ENCODE measurements at regions not wholly inside any gene's neighbourhood (a gene's known extent, or its start where the extent isn't known, plus 50 kb on each side); places are given as distances from the start of the nearest gene placed in this dataset.
"Not testable (repeated sequence)": the region's sequence is repeated elsewhere in the genome, so short reads cannot be mapped to it uniquely, and the experiment has no call there.

GRCh38 chr22:10526079-10526478 lies 5001.9 kb upstream of the OR11H1 start:
- not testable (repeated sequence) for H3K27ac ChIP-seq (ENCODE audit: low read depth, low read length); H3K4me1 ChIP-seq (ENCODE audit: control insufficient read depth in 1 of 2, insufficient read depth in 2 of 2, low read length in 2 of 2); H3K9me3 ChIP-seq (ENCODE audit: control insufficient read depth in 1 of 2, low read length in 2 of 2); H3K27me3 ChIP-seq (ENCODE audit: control insufficient read depth in 1 of 2, insufficient read depth in 2 of 2, low read length in 2 of 2); H3K36me3 ChIP-seq (ENCODE audit: control insufficient read depth in 1 of 2, insufficient read depth in 2 of 2, low read length in 2 of 2); H3K9ac ChIP-seq (ENCODE audit: low read depth in 1 of 2, low read length in 2 of 2); H3K4me3 ChIP-seq (ENCODE audit: low read depth in 1 of 2, low read length in 2 of 2)

GRCh38 chr22:10531141-10531540 lies 4996.9 kb upstream of the OR11H1 start:
- not testable (repeated sequence) for H3K4me3 ChIP-seq (ENCODE audit: low read depth in 1 of 2, low read length in 2 of 2); H3K27ac ChIP-seq (ENCODE audit: low read depth, low read length); H3K36me3 ChIP-seq (ENCODE audit: control insufficient read depth in 1 of 2, insufficient read depth in 2 of 2, low read length in 2 of 2); H3K9me3 ChIP-seq (ENCODE audit: control insufficient read depth in 1 of 2, low read length in 2 of 2); H3K27me3 ChIP-seq (ENCODE audit: control insufficient read depth in 1 of 2, insufficient read depth in 2 of 2, low read length in 2 of 2); H3K4me1 ChIP-seq (ENCODE audit: control insufficient read depth in 1 of 2, insufficient read depth in 2 of 2, low read length in 2 of 2); H3K9ac ChIP-seq (ENCODE audit: low read depth in 1 of 2, low read length in 2 of 2)

- not testable (repeated sequence) for H3K9me3 ChIP-seq (ENCODE audit: control insufficient read depth in 1 of 2, low read length in 2 of 2)
Measured at GRCh38 chr22:10572531-10572930, 4955.5 kb upstream of the OR11H1 start.

GRCh38 chr22:10601071-10601470 lies 4926.9 kb upstream of the OR11H1 start:
- not testable (repeated sequence) for H3K9ac ChIP-seq (ENCODE audit: low read depth in 1 of 2, low read length in 2 of 2); H3K4me1 ChIP-seq (ENCODE audit: control insufficient read depth in 1 of 2, insufficient read depth in 2 of 2, low read length in 2 of 2); H3K9me3 ChIP-seq (ENCODE audit: control insufficient read depth in 1 of 2, low read length in 2 of 2); H3K27ac ChIP-seq (ENCODE audit: low read depth, low read length); H3K27me3 ChIP-seq (ENCODE audit: control insufficient read depth in 1 of 2, insufficient read depth in 2 of 2, low read length in 2 of 2); H3K4me3 ChIP-seq (ENCODE audit: low read depth in 1 of 2, low read length in 2 of 2); H3K36me3 ChIP-seq (ENCODE audit: control insufficient read depth in 1 of 2, insufficient read depth in 2 of 2, low read length in 2 of 2)

More at GRCh38 chr22:10572531-10572930, 4955.5 kb upstream of the OR11H1 start:
- H3K9ac ChIP-seq (ENCODE audit: low read depth in 1 of 2, low read length in 2 of 2); H3K4me3 ChIP-seq (ENCODE audit: low read depth in 1 of 2, low read length in 2 of 2); H3K27ac ChIP-seq (ENCODE audit: low read depth, low read length); H3K36me3 ChIP-seq (ENCODE audit: control insufficient read depth in 1 of 2, insufficient read depth in 2 of 2, low read length in 2 of 2); H3K4me1 ChIP-seq (ENCODE audit: control insufficient read depth in 1 of 2, insufficient read depth in 2 of 2, low read length in 2 of 2); H3K27me3 ChIP-seq (ENCODE audit: control insufficient read depth in 1 of 2, insufficient read depth in 2 of 2, low read length in 2 of 2): not testable (repeated sequence)

GRCh38 chr22:10631961-10632360 lies 4896.0 kb upstream of the OR11H1 start:
- not testable (repeated sequence) for H3K4me1 ChIP-seq (ENCODE audit: control insufficient read depth in 1 of 2, insufficient read depth in 2 of 2, low read length in 2 of 2); H3K4me3 ChIP-seq (ENCODE audit: low read depth in 1 of 2, low read length in 2 of 2); H3K27me3 ChIP-seq (ENCODE audit: control insufficient read depth in 1 of 2, insufficient read depth in 2 of 2, low read length in 2 of 2); H3K9ac ChIP-seq (ENCODE audit: low read depth in 1 of 2, low read length in 2 of 2); H3K36me3 ChIP-seq (ENCODE audit: control insufficient read depth in 1 of 2, insufficient read depth in 2 of 2, low read length in 2 of 2); H3K27ac ChIP-seq (ENCODE audit: low read depth, low read length); H3K9me3 ChIP-seq (ENCODE audit: control insufficient read depth in 1 of 2, low read length in 2 of 2)

- not testable (repeated sequence) for H3K27me3 ChIP-seq (ENCODE audit: control insufficient read depth in 1 of 2, insufficient read depth in 2 of 2, low read length in 2 of 2); H3K4me3 ChIP-seq (ENCODE audit: low read depth in 1 of 2, low read length in 2 of 2); H3K36me3 ChIP-seq (ENCODE audit: control insufficient read depth in 1 of 2, insufficient read depth in 2 of 2, low read length in 2 of 2); H3K4me1 ChIP-seq (ENCODE audit: control insufficient read depth in 1 of 2, insufficient read depth in 2 of 2, low read length in 2 of 2); H3K9me3 ChIP-seq (ENCODE audit: control insufficient read depth in 1 of 2, low read length in 2 of 2); H3K9ac ChIP-seq (ENCODE audit: low read depth in 1 of 2, low read length in 2 of 2); H3K27ac ChIP-seq (ENCODE audit: low read depth, low read length)
Measured at GRCh38 chr22:10635341-10635740, 4892.7 kb upstream of the OR11H1 start.

- H3K27ac ChIP-seq (ENCODE audit: low read depth, low read length); H3K4me1 ChIP-seq (ENCODE audit: control insufficient read depth in 1 of 2, insufficient read depth in 2 of 2, low read length in 2 of 2); H3K27me3 ChIP-seq (ENCODE audit: control insufficient read depth in 1 of 2, insufficient read depth in 2 of 2, low read length in 2 of 2); H3K9ac ChIP-seq (ENCODE audit: low read depth in 1 of 2, low read length in 2 of 2); H3K9me3 ChIP-seq (ENCODE audit: control insufficient read depth in 1 of 2, low read length in 2 of 2); H3K36me3 ChIP-seq (ENCODE audit: control insufficient read depth in 1 of 2, insufficient read depth in 2 of 2, low read length in 2 of 2); H3K4me3 ChIP-seq (ENCODE audit: low read depth in 1 of 2, low read length in 2 of 2): not testable (repeated sequence)
Measured at GRCh38 chr22:10662818-10663217, 4865.2 kb upstream of the OR11H1 start.

GRCh38 chr22:10673065-10673464 lies 4854.9 kb upstream of the OR11H1 start:
- not testable (repeated sequence) for H3K36me3 ChIP-seq (ENCODE audit: control insufficient read depth in 1 of 2, insufficient read depth in 2 of 2, low read length in 2 of 2); H3K27ac ChIP-seq (ENCODE audit: low read depth, low read length); H3K4me3 ChIP-seq (ENCODE audit: low read depth in 1 of 2, low read length in 2 of 2); H3K9ac ChIP-seq (ENCODE audit: low read depth in 1 of 2, low read length in 2 of 2); H3K27me3 ChIP-seq (ENCODE audit: control insufficient read depth in 1 of 2, insufficient read depth in 2 of 2, low read length in 2 of 2); H3K4me1 ChIP-seq (ENCODE audit: control insufficient read depth in 1 of 2, insufficient read depth in 2 of 2, low read length in 2 of 2); H3K9me3 ChIP-seq (ENCODE audit: control insufficient read depth in 1 of 2, low read length in 2 of 2)

GRCh38 chr22:10678720-10679119 lies 4849.3 kb upstream of the OR11H1 start:
- not testable (repeated sequence) for H3K9me3 ChIP-seq (ENCODE audit: control insufficient read depth in 1 of 2, low read length in 2 of 2); H3K27ac ChIP-seq (ENCODE audit: low read depth, low read length); H3K4me3 ChIP-seq (ENCODE audit: low read depth in 1 of 2, low read length in 2 of 2); H3K36me3 ChIP-seq (ENCODE audit: control insufficient read depth in 1 of 2, insufficient read depth in 2 of 2, low read length in 2 of 2); H3K4me1 ChIP-seq (ENCODE audit: control insufficient read depth in 1 of 2, insufficient read depth in 2 of 2, low read length in 2 of 2); H3K27me3 ChIP-seq (ENCODE audit: control insufficient read depth in 1 of 2, insufficient read depth in 2 of 2, low read length in 2 of 2); H3K9ac ChIP-seq (ENCODE audit: low read depth in 1 of 2, low read length in 2 of 2)

- H3K4me1 ChIP-seq (ENCODE audit: control insufficient read depth in 1 of 2, insufficient read depth in 2 of 2, low read length in 2 of 2); H3K4me3 ChIP-seq (ENCODE audit: low read depth in 1 of 2, low read length in 2 of 2); H3K9me3 ChIP-seq (ENCODE audit: control insufficient read depth in 1 of 2, low read length in 2 of 2); H3K9ac ChIP-seq (ENCODE audit: low read depth in 1 of 2, low read length in 2 of 2); H3K27me3 ChIP-seq (ENCODE audit: control insufficient read depth in 1 of 2, insufficient read depth in 2 of 2, low read length in 2 of 2); H3K27ac ChIP-seq (ENCODE audit: low read depth, low read length); H3K36me3 ChIP-seq (ENCODE audit: control insufficient read depth in 1 of 2, insufficient read depth in 2 of 2, low read length in 2 of 2): not testable (repeated sequence)
Measured at GRCh38 chr22:10685436-10685835, 4842.6 kb upstream of the OR11H1 start.

- H3K27ac ChIP-seq (ENCODE audit: low read depth, low read length); H3K9ac ChIP-seq (ENCODE audit: low read depth in 1 of 2, low read length in 2 of 2); H3K4me3 ChIP-seq (ENCODE audit: low read depth in 1 of 2, low read length in 2 of 2); H3K4me1 ChIP-seq (ENCODE audit: control insufficient read depth in 1 of 2, insufficient read depth in 2 of 2, low read length in 2 of 2); H3K9me3 ChIP-seq (ENCODE audit: control insufficient read depth in 1 of 2, low read length in 2 of 2); H3K27me3 ChIP-seq (ENCODE audit: control insufficient read depth in 1 of 2, insufficient read depth in 2 of 2, low read length in 2 of 2); H3K36me3 ChIP-seq (ENCODE audit: control insufficient read depth in 1 of 2, insufficient read depth in 2 of 2, low read length in 2 of 2): not testable (repeated sequence)
Measured at GRCh38 chr22:10687256-10687655, 4840.7 kb upstream of the OR11H1 start.
